ENCODE measurements at regions not wholly inside any gene's neighbourhood (a gene's known extent, or its start where the extent isn't known, plus 50 kb on each side); places are given as distances from the start of the nearest gene placed in this dataset.

DNA sequence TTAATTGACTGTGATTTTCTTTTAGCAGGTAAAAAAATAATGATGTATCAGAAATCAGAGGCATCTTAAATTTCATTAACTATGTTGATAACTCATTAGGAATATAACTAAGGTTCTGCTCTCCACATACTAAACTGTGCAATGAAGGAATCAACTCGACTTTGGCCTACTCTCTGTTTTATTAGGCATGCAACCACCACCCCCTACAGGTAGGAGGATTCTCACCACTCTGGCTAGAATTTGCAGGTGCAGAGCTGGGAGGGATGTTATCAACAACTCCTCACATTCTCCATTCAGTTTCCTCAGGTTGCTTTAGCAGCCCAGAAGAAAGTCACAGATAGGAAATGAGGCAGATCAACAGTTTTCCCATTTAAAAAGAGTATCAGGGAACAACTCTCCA is 160.1 kb downstream of the COX18 start:
- Histone ChIP-seq H3K36me3 (ENCODE audit: control insufficient read depth, insufficient read depth, low read length) (no peaks in the 10 kb centered on the region), H3K9ac (ENCODE audit: low read length) (no peak overlapping the region), H3K27ac (ENCODE audit: low read depth, low read length) (no peak overlapping the region), H3K4me1 (ENCODE audit: control insufficient read depth, insufficient read depth, low read length) (no peaks in the 10 kb centered on the region), H3K9me3 (ENCODE audit: control insufficient read depth, insufficient read depth, low read depth, low read length) (no peaks in the 10 kb centered on the region), H3K4me3 (ENCODE audit: low read depth, low read length) (no peak overlapping the region), H3K27me3 (ENCODE audit: control insufficient read depth, insufficient read depth, low read length) (no peaks in the 10 kb centered on the region)

- H3K4me1 ChIP-seq (ENCODE audit: control insufficient read depth, insufficient read depth, low read length): peaks cover 15% of the 10 kb centered on the region
- H3K27me3 ChIP-seq (ENCODE audit: control insufficient read depth, insufficient read depth, low read length): no peaks in the 10 kb centered on the region
- H3K27ac ChIP-seq (ENCODE audit: low read depth, low read length): no peak overlapping the region
- no peaks in the 10 kb centered on the region for H3K36me3 ChIP-seq (ENCODE audit: control insufficient read depth, insufficient read depth, low read length)
- 0 out of 2 replicates have a peak, but pooled peaks cover 3% of the 10 kb centered on the region for H3K9me3 ChIP-seq (ENCODE audit: control insufficient read depth, insufficient read depth, low read depth, low read length)
- H3K4me3 ChIP-seq (ENCODE audit: low read depth, low read length): no peak overlapping the region
- H3K9ac ChIP-seq (ENCODE audit: low read length): no peak overlapping the region
These were observed 167.2 kb downstream of the COX18 start for GRCh38 chr4:72902354-72902753.

- Histone ChIP-seq H3K27me3 (ENCODE audit: control insufficient read depth, insufficient read depth, low read length) (no peaks in the 10 kb centered on the region), H3K4me3 (ENCODE audit: low read depth, low read length) (no peak overlapping the region), H3K4me1 (ENCODE audit: control insufficient read depth, insufficient read depth, low read length) (peaks cover 15% of the 10 kb centered on the region), H3K27ac (ENCODE audit: low read depth, low read length) (no peak overlapping the region), H3K36me3 (ENCODE audit: control insufficient read depth, insufficient read depth, low read length) (no peaks in the 10 kb centered on the region), H3K9me3 (ENCODE audit: control insufficient read depth, insufficient read depth, low read depth, low read length) (0 out of 2 replicates have a peak, but pooled peaks cover 3% of the 10 kb centered on the region), H3K9ac (ENCODE audit: low read length) (no peak overlapping the region)
These were observed 168.0 kb downstream of the COX18 start for GRCh38 chr4:72901553-72901952.

GRCh38 chr4:72900952-72901351 is 168.6 kb downstream of the COX18 start:
- Histone ChIP-seq H3K4me3 (ENCODE audit: low read depth, low read length) (no peak overlapping the region), H3K9ac (ENCODE audit: low read length) (no peak overlapping the region), H3K9me3 (ENCODE audit: control insufficient read depth, insufficient read depth, low read depth, low read length) (0 out of 2 replicates have a peak, but pooled peaks cover 3% of the 10 kb centered on the region), H3K4me1 (ENCODE audit: control insufficient read depth, insufficient read depth, low read length) (peaks cover 15% of the 10 kb centered on the region), H3K27ac (ENCODE audit: low read depth, low read length) (no peak overlapping the region), H3K36me3 (ENCODE audit: control insufficient read depth, insufficient read depth, low read length) (no peaks in the 10 kb centered on the region), H3K27me3 (ENCODE audit: control insufficient read depth, insufficient read depth, low read length) (no peaks in the 10 kb centered on the region)

- H3K27me3 ChIP-seq (ENCODE audit: control insufficient read depth, insufficient read depth, low read length): no peaks in the 10 kb centered on the region
- no peak overlapping the region for H3K27ac ChIP-seq (ENCODE audit: low read depth, low read length)
- H3K36me3 ChIP-seq (ENCODE audit: control insufficient read depth, insufficient read depth, low read length): no peaks in the 10 kb centered on the region
- H3K9me3 ChIP-seq (ENCODE audit: control insufficient read depth, insufficient read depth, low read depth, low read length): 0 out of 2 replicates have a peak, but pooled peaks cover 3% of the 10 kb centered on the region
- H3K9ac ChIP-seq (ENCODE audit: low read length): no peak overlapping the region
- H3K4me3 ChIP-seq (ENCODE audit: low read depth, low read length): no peak overlapping the region
- H3K4me1 ChIP-seq (ENCODE audit: control insufficient read depth, insufficient read depth, low read length): peaks cover 15% of the 10 kb centered on the region
These were observed 169.9 kb downstream of the COX18 start for GRCh38 chr4:72899621-72900020.

GRCh38 chr4:72899214-72899613 is 170.3 kb downstream of the COX18 start:
- no peaks in the 10 kb centered on the region for H3K27me3 ChIP-seq (ENCODE audit: control insufficient read depth, insufficient read depth, low read length)
- H3K4me3 ChIP-seq (ENCODE audit: low read depth, low read length): no peak overlapping the region
- no peak overlapping the region for H3K27ac ChIP-seq (ENCODE audit: low read depth, low read length)
- no peak overlapping the region for H3K9ac ChIP-seq (ENCODE audit: low read length)
- H3K9me3 ChIP-seq (ENCODE audit: control insufficient read depth, insufficient read depth, low read depth, low read length): 0 out of 2 replicates have a peak, but pooled peaks cover 3% of the 10 kb centered on the region
- no peaks in the 10 kb centered on the region for H3K36me3 ChIP-seq (ENCODE audit: control insufficient read depth, insufficient read depth, low read length)
- peaks cover 18% of the 10 kb centered on the region for H3K4me1 ChIP-seq (ENCODE audit: control insufficient read depth, insufficient read depth, low read length)

DNA sequence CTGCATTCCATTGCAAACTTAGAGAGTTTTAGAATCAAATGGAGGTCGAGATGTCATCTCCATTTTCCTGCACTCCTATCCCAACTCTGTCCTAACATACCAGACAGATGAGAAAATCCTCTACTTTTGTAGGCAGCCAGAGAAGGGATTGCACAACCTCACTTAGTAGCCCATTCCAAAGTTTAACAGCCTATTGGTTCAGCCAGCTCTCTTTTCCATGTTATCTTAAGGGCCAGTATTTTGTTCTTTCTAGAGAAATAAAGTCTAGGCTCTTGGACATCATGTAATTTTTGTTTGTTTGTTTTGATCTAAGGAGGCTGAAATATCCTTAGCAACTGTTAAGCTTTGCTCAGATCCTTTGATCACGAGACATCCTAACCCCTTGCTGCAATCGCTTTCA is 173.0 kb downstream of the COX18 start:
- H3K9ac ChIP-seq (ENCODE audit: low read length): no peak overlapping the region
- no peak overlapping the region for H3K4me3 ChIP-seq (ENCODE audit: low read depth, low read length)
- no peak overlapping the region for H3K27ac ChIP-seq (ENCODE audit: low read depth, low read length)
- H3K27me3 ChIP-seq (ENCODE audit: control insufficient read depth, insufficient read depth, low read length): no peaks in the 10 kb centered on the region
- H3K36me3 ChIP-seq (ENCODE audit: control insufficient read depth, insufficient read depth, low read length): no peaks in the 10 kb centered on the region
- 0 out of 2 replicates have a peak, but pooled peaks cover 3% of the 10 kb centered on the region for H3K9me3 ChIP-seq (ENCODE audit: control insufficient read depth, insufficient read depth, low read depth, low read length)
- H3K4me1 ChIP-seq (ENCODE audit: control insufficient read depth, insufficient read depth, low read length): peaks cover 28% of the 10 kb centered on the region

- Histone ChIP-seq H3K9me3 (ENCODE audit: control insufficient read depth, insufficient read depth, low read depth, low read length) (0 out of 2 replicates have a peak, but pooled peaks cover 3% of the 10 kb centered on the region), H3K36me3 (ENCODE audit: control insufficient read depth, insufficient read depth, low read length) (no peaks in the 10 kb centered on the region), H3K27ac (ENCODE audit: low read depth, low read length) (no peak overlapping the region), H3K4me3 (ENCODE audit: low read depth, low read length) (no peak overlapping the region), H3K27me3 (ENCODE audit: control insufficient read depth, insufficient read depth, low read length) (no peaks in the 10 kb centered on the region), H3K4me1 (ENCODE audit: control insufficient read depth, insufficient read depth, low read length) (peaks cover 24% of the 10 kb centered on the region), H3K9ac (ENCODE audit: low read length) (no peak overlapping the region)
These were observed 174.1 kb downstream of the COX18 start for GRCh38 chr4:72895408-72895807.

GRCh38 chr4:72893354-72894066 is 176.0 kb downstream of the COX18 start:
- Histone ChIP-seq H3K9ac (ENCODE audit: low read length) (no peak overlapping the region), H3K36me3 (ENCODE audit: control insufficient read depth, insufficient read depth, low read length) (no peaks in the 10 kb centered on the region), H3K4me3 (ENCODE audit: low read depth, low read length) (no peak overlapping the region), H3K27ac (ENCODE audit: low read depth, low read length) (no peak overlapping the region), H3K4me1 (ENCODE audit: control insufficient read depth, insufficient read depth, low read length) (peaks cover 13% of the 10 kb centered on the region; the same call in 1 of the 2 replicates), H3K27me3 (ENCODE audit: control insufficient read depth, insufficient read depth, low read length) (no peaks in the 10 kb centered on the region), H3K9me3 (ENCODE audit: control insufficient read depth, insufficient read depth, low read depth, low read length) (0 out of 2 replicates have a peak, but pooled peaks cover 3% of the 10 kb centered on the region)

DNA sequence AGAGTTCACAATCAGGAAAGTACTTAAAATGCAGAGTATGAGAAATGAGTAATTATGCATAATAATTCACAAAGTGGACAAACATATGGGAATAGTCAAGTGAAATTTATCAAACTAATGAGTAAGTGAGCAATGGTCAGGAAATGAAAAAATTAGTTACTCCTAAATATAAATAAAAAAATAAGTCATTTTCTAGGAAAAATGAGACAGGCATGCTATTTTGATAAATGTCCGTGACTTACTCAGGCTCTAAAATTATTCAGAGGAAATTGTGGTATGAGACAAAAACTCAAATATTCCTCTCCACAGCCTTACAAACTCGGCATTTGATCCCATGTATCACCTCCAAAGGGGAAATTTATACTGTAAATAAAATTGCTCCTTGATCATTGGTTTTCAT is 181.2 kb downstream of the COX18 start:
- H3K27me3 ChIP-seq (ENCODE audit: control insufficient read depth, insufficient read depth, low read length): no peaks in the 10 kb centered on the region
- no peaks in the 10 kb centered on the region for H3K36me3 ChIP-seq (ENCODE audit: control insufficient read depth, insufficient read depth, low read length)
- no peak overlapping the region for H3K27ac ChIP-seq (ENCODE audit: low read depth, low read length)
- no peak overlapping the region for H3K4me3 ChIP-seq (ENCODE audit: low read depth, low read length)
- peaks cover 11% of the 10 kb centered on the region for H3K4me1 ChIP-seq (ENCODE audit: control insufficient read depth, insufficient read depth, low read length)
- peaks cover 13% of the 10 kb centered on the region; the same call in 1 of the 2 replicates for H3K9me3 ChIP-seq (ENCODE audit: control insufficient read depth, insufficient read depth, low read depth, low read length)
- no peak overlapping the region for H3K9ac ChIP-seq (ENCODE audit: low read length)

DNA sequence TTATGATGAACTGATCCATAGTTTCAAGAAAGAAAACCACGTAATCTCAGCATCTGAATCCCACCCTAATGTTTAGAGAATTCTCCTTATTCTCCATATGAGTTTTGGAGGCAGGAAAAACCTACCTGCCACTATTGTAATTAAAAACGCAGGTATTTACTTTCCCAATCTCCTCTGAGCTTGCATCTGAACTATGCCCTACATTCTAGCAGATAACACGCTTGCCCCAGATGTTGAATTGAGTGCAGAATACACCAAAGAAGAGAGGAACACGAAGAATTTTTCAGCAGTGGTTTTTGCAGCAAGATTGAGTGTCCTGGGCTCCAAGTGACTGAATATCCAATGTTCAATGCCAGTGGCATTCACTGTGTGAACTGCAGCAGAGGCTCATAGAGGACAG is 182.4 kb downstream of the COX18 start:
- Histone ChIP-seq H3K9me3 (ENCODE audit: control insufficient read depth, insufficient read depth, low read depth, low read length) (peaks cover 13% of the 10 kb centered on the region; the same call in 1 of the 2 replicates), H3K27ac (ENCODE audit: low read depth, low read length) (no peak overlapping the region), H3K36me3 (ENCODE audit: control insufficient read depth, insufficient read depth, low read length) (no peaks in the 10 kb centered on the region), H3K9ac (ENCODE audit: low read length) (no peak overlapping the region), H3K4me1 (ENCODE audit: control insufficient read depth, insufficient read depth, low read length) (peaks cover 10% of the 10 kb centered on the region), H3K4me3 (ENCODE audit: low read depth, low read length) (peak overlapping the region; percentile 3; the same call in 1 of the 2 replicates), H3K27me3 (ENCODE audit: control insufficient read depth, insufficient read depth, low read length) (no peaks in the 10 kb centered on the region)
